Neuronal stem cell (in vitro differentiated cells): ENCODE measurements at regions not wholly inside any gene's neighbourhood (a gene's known extent, or its start where the extent isn't known, plus 50 kb on each side); places are given as distances from the start of the nearest gene placed in this dataset.

Source experiments
- DNase-seq: peaks from one replicate; pipeline ENCODE4 v3.0.0-alpha.2; 2013; ENCODE audit warnings: low spot score
- H2AFZ ChIP-seq: one replicate; pipeline ENCODE4 v1.6.1; 2013; ENCODE audit warnings: mild to moderate bottlenecking, low read length, inconsistent platforms
- H2AK5ac ChIP-seq: 2 replicates; pipeline ENCODE4 v1.6.1; 2013; ENCODE audit warnings: low read depth, mild to moderate bottlenecking, inconsistent platforms, low read length, moderate library complexity, mixed read lengths
- H2BK120ac ChIP-seq: 2 replicates; pipeline ENCODE4 v1.6.1; 2013; ENCODE audit warnings: low read depth, mild to moderate bottlenecking, inconsistent platforms, low read length, moderate library complexity, mixed read lengths
- H2BK12ac ChIP-seq: one replicate; pipeline ENCODE4 v1.6.1; 2013; ENCODE audit warnings: low read length, inconsistent platforms
- H2BK15ac ChIP-seq: 2 replicates; pipeline ENCODE4 v1.6.1; 2013; ENCODE audit warnings: mild to moderate bottlenecking, low read length, inconsistent platforms, mixed read lengths
- H2BK5ac ChIP-seq: one replicate; pipeline ENCODE4 v1.6.1; 2013; ENCODE audit warnings: inconsistent platforms, mild to moderate bottlenecking, low read length, moderate library complexity
- H3K14ac ChIP-seq: one replicate; pipeline ENCODE4 v1.6.1; 2013; ENCODE audit warnings: low read length, inconsistent platforms
- H3K18ac ChIP-seq: 2 replicates; pipeline ENCODE4 v1.6.1; 2013; ENCODE audit warnings: low read length, inconsistent platforms
- H3K23ac ChIP-seq: 2 replicates; pipeline ENCODE4 v1.6.1; 2013; ENCODE audit warnings: low read depth, mild to moderate bottlenecking, mixed read lengths, low read length, inconsistent platforms; ENCODE audit not compliant: poor library complexity
- H3K27ac ChIP-seq: replicated peaks from 3 replicates; pipeline ENCODE4 v1.5.1; 2013; ENCODE audit warnings: low read length, inconsistent platforms
- H3K27me3 ChIP-seq, 3 experiments: 2 replicates each; pipeline ENCODE4 v1.6.1; 2013; ENCODE audit warnings: low read length in 3 of 3, mild to moderate bottlenecking in 2 of 3, inconsistent platforms in 1 of 3, low read depth in 1 of 3, mixed read lengths in 1 of 3, moderate library complexity in 1 of 3; ENCODE audit not compliant: control insufficient read depth in 3 of 3, insufficient read depth in 3 of 3
- H3K36me3 ChIP-seq, 2 donors: replicated peaks in 1 of 2; 2 replicates each; pipeline ENCODE4 v1.6.1; 2013; ENCODE audit warnings: low read length in 2 of 2; ENCODE audit not compliant: control insufficient read depth in 2 of 2, insufficient read depth in 2 of 2
- H3K4ac ChIP-seq: 2 replicates; pipeline ENCODE4 v1.6.1; 2013; ENCODE audit warnings: inconsistent platforms, mild to moderate bottlenecking, low read length, moderate library complexity
- H3K4me1 ChIP-seq, 2 donors: 1 replicate in 1 of 2; 2 replicates in 1 of 2; pipeline ENCODE4 v1.6.1; 2013; ENCODE audit warnings: low read length in 2 of 2, low read depth in 1 of 2; ENCODE audit not compliant: control insufficient read depth in 2 of 2, insufficient read depth in 1 of 2
- H3K4me2 ChIP-seq: one replicate; pipeline ENCODE4 v1.6.1; 2013; ENCODE audit warnings: mild to moderate bottlenecking, low read length, inconsistent platforms; ENCODE audit not compliant: insufficient read depth, poor library complexity, severe bottlenecking
- H3K4me3 ChIP-seq, 2 donors: 2 replicates each; pipeline ENCODE4 v1.5.1; 2013; ENCODE audit warnings: low read length in 2 of 2, mild to moderate bottlenecking in 2 of 2, inconsistent platforms in 1 of 2, moderate library complexity in 1 of 2
- H3K79me1 ChIP-seq: one replicate; pipeline ENCODE4 v1.6.1; 2013; ENCODE audit warnings: low read depth, mild to moderate bottlenecking, inconsistent platforms, low read length, moderate library complexity
- H3K9ac ChIP-seq: one replicate; pipeline ENCODE4 v1.6.1; 2013; ENCODE audit warnings: mild to moderate bottlenecking, low read depth, low read length, inconsistent platforms; ENCODE audit not compliant: poor library complexity
- H3K9me3 ChIP-seq, 2 donors: replicated peaks in 1 of 2; 2 replicates each; pipeline versions ENCODE3 to v1.6.1; 2013; ENCODE audit warnings: low read length in 2 of 2, mild to moderate bottlenecking in 2 of 2, inconsistent platforms in 1 of 2, low read depth in 1 of 2, mixed read lengths in 1 of 2, moderate library complexity in 1 of 2; ENCODE audit not compliant: control insufficient read depth in 2 of 2, insufficient read depth in 1 of 2
- H4K8ac ChIP-seq: one replicate; pipeline ENCODE4 v1.6.1; 2013; ENCODE audit warnings: low read depth, mild to moderate bottlenecking, inconsistent platforms, low read length, moderate library complexity
- H4K91ac ChIP-seq: one replicate; pipeline ENCODE4 v1.6.1; 2013; ENCODE audit warnings: low read length, low read depth, mild to moderate bottlenecking, inconsistent platforms; ENCODE audit not compliant: poor library complexity
- WGBS, 2 donors: extraction: QIAGEN DNeasy Blood & Tissue Kit; methylation state at CpG; one replicate each; pipeline ENCODE4 v1.1.7; 2013; ENCODE audit warnings: missing lambda C conversion rate in 2 of 2, mixed read lengths in 1 of 2; ENCODE audit not compliant: insufficient read length in 2 of 2, insufficient replicate concordance in 1 of 2; ENCODE audit errors: extremely low coverage in 2 of 2; 5-methylcytosine and 5-hydroxymethylcytosine counted together

GRCh38 chr7:94834359-94834758 is 73.0 kb upstream of the PPP1R9A start:
- Histone ChIP-seq H3K27me3 (no peaks in the 10 kb centered on the region), H2BK12ac (no peak overlapping the region), H3K9me3 (peaks cover 6 to 15% of the 10 kb centered on the region in 2 donors), H3K9ac (no peak overlapping the region), H2AFZ (no peak overlapping the region), H3K4me2 (no peak overlapping the region), H4K8ac (no peak overlapping the region), H4K91ac (no peak overlapping the region), H3K4me1 (no peaks in the 10 kb centered on the region), H2BK5ac (no peak overlapping the region), H3K79me1 (no peaks in the 10 kb centered on the region), H3K36me3 (no peaks in the 10 kb centered on the region), H3K27ac (no peak overlapping the region), H3K18ac (no peak overlapping the region), H2BK15ac (no peak overlapping the region), H3K14ac (no peak overlapping the region), H2BK120ac (no peak overlapping the region), H3K4me3 (no peak overlapping the region), H2AK5ac (no peak overlapping the region), H3K4ac (no peak overlapping the region), H3K23ac (no peak overlapping the region)
- no peak for DNase-seq
- WGBS, 2 donors, result no CpG with 5 or more reads among the region's 2 CpGs

DNA sequence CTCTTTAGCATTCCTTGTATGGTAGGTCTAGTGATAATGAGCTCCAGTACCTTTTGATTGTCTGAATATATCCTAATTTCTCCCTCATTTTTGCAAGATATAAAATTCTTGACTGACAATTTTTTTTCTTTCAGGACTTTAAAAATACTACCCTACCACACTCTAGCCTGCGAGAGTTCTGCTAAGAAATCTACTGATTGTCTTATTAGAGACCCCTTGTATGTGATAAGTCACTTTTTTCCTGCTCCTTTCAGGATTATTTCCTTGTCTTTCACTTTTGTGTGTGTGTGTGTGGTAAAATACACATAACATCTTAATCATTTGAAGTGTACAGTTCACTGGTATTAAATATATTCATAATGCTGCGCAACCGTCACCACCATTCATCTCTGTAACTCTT is 68.7 kb upstream of the PPP1R9A start:
- no peak overlapping the region for H3K4me3 ChIP-seq
- H3K18ac ChIP-seq, result no peak overlapping the region
- no peak overlapping the region for H2BK120ac ChIP-seq
- no peaks in the 10 kb centered on the region for H3K4me1 ChIP-seq
- H3K27ac ChIP-seq, result no peak overlapping the region
- H2BK12ac ChIP-seq, result no peak overlapping the region
- no CpG with 5 or more reads among the region's 3 CpGs for WGBS, 2 donors
- no peak overlapping the region for H2BK5ac ChIP-seq
- H3K9ac ChIP-seq, result no peak overlapping the region
- H3K9me3 ChIP-seq, result peaks cover 7 to 20% of the 10 kb centered on the region in 2 donors
- H4K91ac ChIP-seq, result no peak overlapping the region
- H2AFZ ChIP-seq, result no peak overlapping the region
- H3K4ac ChIP-seq, result no peak overlapping the region
- no peaks in the 10 kb centered on the region for H3K79me1 ChIP-seq
- H3K14ac ChIP-seq, result no peak overlapping the region
- no peak overlapping the region for H3K23ac ChIP-seq
- H2BK15ac ChIP-seq, result no peak overlapping the region
- no peak overlapping the region for H3K4me2 ChIP-seq
- no peaks in the 10 kb centered on the region for H3K36me3 ChIP-seq
- no peak overlapping the region for H2AK5ac ChIP-seq
- no peak for DNase-seq
- no peaks in the 10 kb centered on the region for H3K27me3 ChIP-seq
- no peak overlapping the region for H4K8ac ChIP-seq

DNA sequence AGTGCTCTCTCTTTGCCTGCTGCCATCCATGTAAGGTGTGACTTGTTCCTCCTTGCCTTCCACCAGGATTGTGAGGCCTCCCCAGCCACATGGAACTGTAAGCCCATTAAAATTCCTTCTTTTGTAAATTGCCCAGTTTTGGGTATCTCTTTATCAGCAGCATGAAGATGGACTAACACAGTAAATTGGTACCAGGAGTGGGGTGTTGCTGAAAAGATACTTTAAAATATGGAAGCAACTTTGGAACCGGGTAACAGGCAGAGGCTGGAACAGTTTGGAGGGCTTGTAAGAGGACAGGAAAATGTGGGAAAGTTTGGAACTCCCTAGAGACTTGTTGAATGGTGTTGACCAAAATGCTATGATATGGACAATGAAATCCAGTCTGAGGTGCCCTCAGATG is 63.8 kb upstream of the PPP1R9A start:
- no peak for DNase-seq
- H3K9me3 ChIP-seq, result peaks cover 2 to 26% of the 10 kb centered on the region in 2 donors

GRCh38 chr7:94848531-94848930 is 58.9 kb upstream of the PPP1R9A start:
- Histone ChIP-seq H3K4me2 (no peak overlapping the region), H3K79me1 (peaks cover 4% of the 10 kb centered on the region), H2AFZ (no peak overlapping the region), H2AK5ac (no peak overlapping the region), H4K91ac (no peak overlapping the region), H3K14ac (no peak overlapping the region), H3K4me1 (no peaks in the 10 kb centered on the region), H3K27me3 (no peaks in the 10 kb centered on the region), H2BK5ac (no peak overlapping the region), H3K9ac (no peak overlapping the region), H2BK12ac (no peak overlapping the region), H3K18ac (no peak overlapping the region), H3K23ac (no peak overlapping the region), H3K4ac (no peak overlapping the region), H2BK120ac (no peak overlapping the region), H3K27ac (no peak overlapping the region), H3K36me3 (no peaks in the 10 kb centered on the region), H3K4me3 (no peak overlapping the region), H3K9me3 (peaks cover 2 to 22% of the 10 kb centered on the region in 2 donors), H4K8ac (no peak overlapping the region), H2BK15ac (no peak overlapping the region)
- WGBS, 2 donors, result no CpG with 5 or more reads among the region's 2 CpGs
- no peak for DNase-seq

More for the DNA sequence above, 63.8 kb upstream of the PPP1R9A start:
- no peak overlapping the region for H4K8ac ChIP-seq
- WGBS, 2 donors, result no CpG with 5 or more reads among the region's 1 CpG
- no peak overlapping the region for H3K4ac ChIP-seq
- H2BK12ac ChIP-seq, result no peak overlapping the region
- no peak overlapping the region for H3K27ac ChIP-seq
- no peak overlapping the region for H2AFZ ChIP-seq
- no peak overlapping the region for H3K4me3 ChIP-seq
- no peak overlapping the region for H3K9ac ChIP-seq
- H3K14ac ChIP-seq, result no peak overlapping the region
- no peaks in the 10 kb centered on the region for H3K36me3 ChIP-seq
- H3K27me3 ChIP-seq, result no peaks in the 10 kb centered on the region
- no peak overlapping the region for H2BK5ac ChIP-seq
- no peak overlapping the region for H2BK15ac ChIP-seq
- H3K4me2 ChIP-seq, result no peak overlapping the region
- no peak overlapping the region for H3K18ac ChIP-seq
- no peak overlapping the region for H2AK5ac ChIP-seq
- H3K4me1 ChIP-seq, result no peaks in the 10 kb centered on the region
- H4K91ac ChIP-seq, result no peak overlapping the region
- H3K23ac ChIP-seq, result no peak overlapping the region
- H2BK120ac ChIP-seq, result no peak overlapping the region
- no peaks in the 10 kb centered on the region for H3K79me1 ChIP-seq
